GM23248 (cell line): ENCODE measurements at regions not wholly inside any gene's neighbourhood (a gene's known extent, or its start where the extent isn't known, plus 50 kb on each side); places are given as distances from the start of the nearest gene placed in this dataset.
A peak's percentile ranks its signal among the peaks of the same experiment; 100 is the strongest.

Source experiments
- DNase-seq: peaks from one replicate; pipeline ENCODE4 v3.0.0-alpha.2; 2015
- H2AFZ ChIP-seq: fragments of 200-600 bp; sonication (generic); 2 replicates; pipeline ENCODE4 v1.6.1; 2016; ENCODE audit warnings: antibody characterized with exemption
- H3F3A ChIP-seq: fragments of 200-600 bp; sonication (generic); 2 replicates; pipeline ENCODE4 v1.6.1; 2016; ENCODE audit warnings: mild to moderate bottlenecking, antibody characterized with exemption, mixed run types; ENCODE audit not compliant: insufficient read depth
- H3K27ac ChIP-seq: fragments of 200-600 bp; sonication (generic); 2 replicates; pipeline ENCODE4 v1.5.1; 2016; ENCODE audit warnings: mild to moderate bottlenecking
- H3K27me3 ChIP-seq: fragments of 200-600 bp; sonication (generic); replicated peaks from 2 replicates; pipeline ENCODE4 v1.6.1; 2016; ENCODE audit warnings: mild to moderate bottlenecking; ENCODE audit not compliant: insufficient read depth
- H3K36me3 ChIP-seq: fragments of 200-600 bp; sonication (generic); 2 replicates; pipeline ENCODE4 v1.6.1; 2016; ENCODE audit warnings: low read depth, mild to moderate bottlenecking
- H3K4me1 ChIP-seq: fragments of 200-600 bp; sonication (generic); 2 replicates; pipeline ENCODE4 v1.6.1; 2016; ENCODE audit warnings: mild to moderate bottlenecking; ENCODE audit not compliant: insufficient read depth
- H3K4me2 ChIP-seq: fragments of 200-600 bp; sonication (generic); one replicate; pipeline ENCODE4 v1.6.1; 2016; ENCODE audit warnings: mild to moderate bottlenecking; ENCODE audit not compliant: unreplicated experiment
- H3K4me3 ChIP-seq: fragments of 200-600 bp; sonication (generic); 2 replicates; pipeline ENCODE4 v1.5.1; 2016; ENCODE audit warnings: mild to moderate bottlenecking
- H3K79me2 ChIP-seq: fragments of 200-600 bp; sonication (generic); 2 replicates; pipeline ENCODE4 v1.6.1; 2016; ENCODE audit warnings: mild to moderate bottlenecking; ENCODE audit not compliant: insufficient read depth
- H3K9ac ChIP-seq: fragments of 200-600 bp; sonication (generic); 2 replicates; pipeline ENCODE4 v1.6.1; 2016; ENCODE audit warnings: mild to moderate bottlenecking
- H3K9me2 ChIP-seq: fragments of 200-600 bp; sonication (generic); 2 replicates; pipeline ENCODE4 v1.6.1; 2016; ENCODE audit warnings: mixed run types, mild to moderate bottlenecking, moderate library complexity; ENCODE audit not compliant: insufficient read depth
- H3K9me3 ChIP-seq: fragments of 200-600 bp; sonication (generic); one replicate; pipeline ENCODE4 v1.6.1; 2017; ENCODE audit warnings: low read depth
- H4K20me1 ChIP-seq: fragments of 200-600 bp; sonication (generic); 2 replicates; pipeline ENCODE4 v1.6.0; 2016; ENCODE audit not compliant: insufficient read depth
- EZH2 ChIP-seq: fragments of 200-600 bp; sonication (generic); IDR thresholded peaks from 2 replicates; pipeline ENCODE4 v1.6.1; 2018; ENCODE audit warnings: antibody characterized with exemption, mild to moderate bottlenecking; ENCODE audit not compliant: insufficient read depth, poor library complexity, severe bottlenecking
- EZH2phosphoT487 ChIP-seq: fragments of 200-600 bp; sonication (generic); IDR thresholded peaks from 2 replicates; pipeline ENCODE4 v1.6.1; 2018; ENCODE audit warnings: antibody characterized with exemption, moderate library complexity, mild to moderate bottlenecking, low read depth; ENCODE audit not compliant: insufficient read depth
- WGBS, 2 experiments: methylation state at CpG; one replicate each; pipeline ENCODE4 v1.1.6; 2015 to 2017; ENCODE audit warnings: low lambda C conversion rate in 2 of 2, low coverage in 1 of 2; ENCODE audit errors: missing lambda C conversion rate in 2 of 2; 5-methylcytosine and 5-hydroxymethylcytosine counted together
- in situ Hi-C: fragments of 300-500 bp; cut with MboI; formaldehyde crosslinking; loops from 2 replicates; pipeline ENCODE4 v1.15.0; 2020

GRCh38 chr11:134949121-134950090, 537.4 kb upstream of the B3GAT1 start:
- no peaks in the 10 kb centered on the region for H3K36me3 ChIP-seq
- H3K79me2 ChIP-seq: no peaks in the 10 kb centered on the region
- peak overlapping the region; percentile 14 for H3K9ac ChIP-seq
- peak overlapping the region; percentile 25 for H3K4me3 ChIP-seq
- no peaks in the 10 kb centered on the region for H4K20me1 ChIP-seq
- no peaks in the 10 kb centered on the region for H3K9me3 ChIP-seq
- H3K4me2 ChIP-seq: peak overlapping the region; percentile 67
- in situ Hi-C loops: no loop called here
- peak overlapping the region; percentile 49 for H2AFZ ChIP-seq
- WGBS, 2 experiments: 8 to 10% methylated on average over 11 of the region's 11 CpGs
- DNase-seq: peak; percentile 82
- H3K9me2 ChIP-seq: no peaks in the 10 kb centered on the region
- TF ChIP-seq EZH2 (no peak), EZH2phosphoT487 (no peak)
- H3K4me1 ChIP-seq: peaks cover 33% of the 10 kb centered on the region
- peaks cover 28% of the 10 kb centered on the region for H3F3A ChIP-seq
- H3K27ac ChIP-seq: peak overlapping the region; percentile 70
- no peaks in the 10 kb centered on the region for H3K27me3 ChIP-seq

- DNase-seq: no peak
- Histone ChIP-seq H2AFZ (no peak overlapping the region), H3K79me2 (no peaks in the 10 kb centered on the region), H3K4me1 (peaks cover 33% of the 10 kb centered on the region), H3K36me3 (no peaks in the 10 kb centered on the region), H3K27ac (no peak overlapping the region), H3K9me2 (no peaks in the 10 kb centered on the region), H3F3A (peaks cover 28% of the 10 kb centered on the region), H3K9ac (no peak overlapping the region), H3K27me3 (no peaks in the 10 kb centered on the region), H3K9me3 (no peaks in the 10 kb centered on the region), H4K20me1 (no peaks in the 10 kb centered on the region), H3K4me2 (no peak overlapping the region), H3K4me3 (no peak overlapping the region)
- TF ChIP-seq EZH2 (no peak), EZH2phosphoT487 (no peak)
- 93% methylated on average over 10 of the region's 10 CpGs for WGBS, 2 experiments
- in situ Hi-C loops: no loop called here
Measured at GRCh38 chr11:134947556-134947955, 535.5 kb upstream of the B3GAT1 start.

- DNase-seq: no peak
- no peak for TF ChIP-seq EZH2phosphoT487
- no peak for TF ChIP-seq EZH2
- Histone ChIP-seq H2AFZ (no peak overlapping the region), H3K4me3 (no peak overlapping the region), H3K9ac (no peak overlapping the region), H3K36me3 (no peaks in the 10 kb centered on the region), H3K4me1 (peaks cover 27% of the 10 kb centered on the region), H3K4me2 (no peak overlapping the region), H3K9me2 (no peaks in the 10 kb centered on the region), H3F3A (peaks cover 25% of the 10 kb centered on the region), H3K79me2 (no peaks in the 10 kb centered on the region), H4K20me1 (no peaks in the 10 kb centered on the region), H3K27ac (no peak overlapping the region), H3K9me3 (no peaks in the 10 kb centered on the region), H3K27me3 (no peaks in the 10 kb centered on the region)
- in situ Hi-C loops: no loop called here
- WGBS, 2 experiments: 66 to 78% methylated on average over 9 of the region's 9 CpGs
Measured at GRCh38 chr11:134945993-134946392, 534.0 kb upstream of the B3GAT1 start.

GRCh38 chr11:134944986-134945385, 532.9 kb upstream of the B3GAT1 start:
- no peaks in the 10 kb centered on the region for H3K79me2 ChIP-seq
- H3K4me1 ChIP-seq: peaks cover 17% of the 10 kb centered on the region
- H3K4me2 ChIP-seq: no peak overlapping the region
- no peak overlapping the region for H3K4me3 ChIP-seq
- no peak overlapping the region for H2AFZ ChIP-seq
- H3K27me3 ChIP-seq: no peaks in the 10 kb centered on the region
- 58 to 61% methylated on average over 10 of the region's 10 CpGs for WGBS, 2 experiments
- TF ChIP-seq EZH2: no peak
- TF ChIP-seq EZH2phosphoT487: no peak
- no peak overlapping the region for H3K27ac ChIP-seq
- H3K36me3 ChIP-seq: no peaks in the 10 kb centered on the region
- no peak overlapping the region for H3K9ac ChIP-seq
- H3K9me2 ChIP-seq: no peaks in the 10 kb centered on the region
- H3F3A ChIP-seq: peaks cover 15% of the 10 kb centered on the region
- no peak for DNase-seq
- H3K9me3 ChIP-seq: no peaks in the 10 kb centered on the region
- in situ Hi-C loops: no loop called here
- H4K20me1 ChIP-seq: no peaks in the 10 kb centered on the region
